HG02884 (cell line): ENCODE measurements at regions not wholly inside any gene's neighbourhood (a gene's known extent, or its start where the extent isn't known, plus 50 kb on each side); places are given as distances from the start of the nearest gene placed in this dataset.

Source experiments
- ATAC-seq: cut with Tn5 transposase; IDR thresholded peaks from one replicate; pipeline ENCODE4 v1.9.1; 2021; ENCODE audit warnings: mild to moderate bottlenecking, moderate library complexity; ENCODE audit not compliant: unreplicated experiment

GRCh38 chr9:13665418-13666066 is 386.1 kb upstream of the MPDZ start:
- no peak for ATAC-seq

GRCh38 chr9:13661014-13661413 is 381.5 kb upstream of the MPDZ start:
- ATAC-seq, result no peak

- no peak for ATAC-seq
These were observed 372.6 kb upstream of the MPDZ start for GRCh38 chr9:13651969-13652663.

- no peak for ATAC-seq
These were observed 372.0 kb upstream of the MPDZ start for GRCh38 chr9:13651526-13651925.

GRCh38 chr9:13648676-13649075 is 369.2 kb upstream of the MPDZ start:
- no peak for ATAC-seq

- ATAC-seq, result no peak
These were observed 368.6 kb upstream of the MPDZ start for GRCh38 chr9:13648068-13648467.

- no peak for ATAC-seq
These were observed 367.1 kb upstream of the MPDZ start for GRCh38 chr9:13646500-13647021.

- no peak for ATAC-seq
These were observed 366.1 kb upstream of the MPDZ start for GRCh38 chr9:13645557-13645956.

GRCh38 chr9:13644675-13645074 is 365.2 kb upstream of the MPDZ start:
- no peak for ATAC-seq

- no peak for ATAC-seq
These were observed 363.2 kb upstream of the MPDZ start for GRCh38 chr9:13642646-13643045.

- ATAC-seq, result no peak
These were observed 349.6 kb upstream of the MPDZ start for GRCh38 chr9:13629067-13629466.

- no peak for ATAC-seq
These were observed 349.0 kb upstream of the MPDZ start for GRCh38 chr9:13628526-13628925.

GRCh38 chr9:13627502-13627901 is 348.0 kb upstream of the MPDZ start:
- ATAC-seq, result no peak

- ATAC-seq, result no peak
These were observed 347.6 kb upstream of the MPDZ start for GRCh38 chr9:13627071-13627470.

GRCh38 chr9:13626601-13627000 is 347.1 kb upstream of the MPDZ start:
- ATAC-seq, result no peak

GRCh38 chr9:13621872-13622564 is 342.5 kb upstream of the MPDZ start:
- no peak for ATAC-seq

- ATAC-seq, result no peak
These were observed 337.1 kb upstream of the MPDZ start for GRCh38 chr9:13616491-13617035.

- no peak for ATAC-seq
These were observed 336.4 kb upstream of the MPDZ start for GRCh38 chr9:13615660-13616490.

GRCh38 chr9:13614060-13614459 is 334.6 kb upstream of the MPDZ start:
- ATAC-seq, result no peak

- no peak for ATAC-seq
These were observed 333.8 kb upstream of the MPDZ start for GRCh38 chr9:13613296-13613695.

- ATAC-seq, result no peak
These were observed 329.0 kb upstream of the MPDZ start for GRCh38 chr9:13608451-13608850.
